HL-60/S4 treated with retinoic acid at 250 ng/mL for 4 days and 3 days (cell line): ENCODE measurements at regions not wholly inside any gene's neighbourhood (a gene's known extent, or its start where the extent isn't known, plus 50 kb on each side); places are given as distances from the start of the nearest gene placed in this dataset.
"Not testable (repeated sequence)": the region's sequence is repeated elsewhere in the genome, so short reads cannot be mapped to it uniquely, and the experiment has no call there.

Source experiments
- in situ Hi-C: fragments of 300-500 bp; cut with MboI; formaldehyde crosslinking; loops from 2 replicates; pipeline ENCODE4 v1.7.0; 2022; ENCODE audit warnings: low sequenced_read_pairs

DNA sequence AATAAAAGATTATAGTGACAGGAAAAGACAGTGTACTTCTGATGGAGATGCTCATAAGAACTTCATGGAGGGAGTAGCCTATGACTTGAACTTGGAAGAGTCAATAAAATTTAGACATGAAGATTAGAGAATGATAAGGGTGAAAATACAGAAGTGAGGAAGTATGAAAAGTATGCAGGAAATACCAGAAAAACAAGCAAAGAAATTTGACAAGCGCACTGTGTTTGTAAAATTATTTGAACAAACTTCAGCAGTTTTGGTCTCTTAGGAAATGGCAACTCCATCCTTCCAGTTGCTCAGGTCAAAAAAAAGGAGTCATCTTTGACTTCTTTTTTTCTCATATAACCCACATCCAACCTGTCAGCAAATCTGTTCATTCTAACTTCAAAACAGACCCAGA lies 864.0 kb upstream of the ZEB2 start:
- in situ Hi-C loops = no loop called here

DNA sequence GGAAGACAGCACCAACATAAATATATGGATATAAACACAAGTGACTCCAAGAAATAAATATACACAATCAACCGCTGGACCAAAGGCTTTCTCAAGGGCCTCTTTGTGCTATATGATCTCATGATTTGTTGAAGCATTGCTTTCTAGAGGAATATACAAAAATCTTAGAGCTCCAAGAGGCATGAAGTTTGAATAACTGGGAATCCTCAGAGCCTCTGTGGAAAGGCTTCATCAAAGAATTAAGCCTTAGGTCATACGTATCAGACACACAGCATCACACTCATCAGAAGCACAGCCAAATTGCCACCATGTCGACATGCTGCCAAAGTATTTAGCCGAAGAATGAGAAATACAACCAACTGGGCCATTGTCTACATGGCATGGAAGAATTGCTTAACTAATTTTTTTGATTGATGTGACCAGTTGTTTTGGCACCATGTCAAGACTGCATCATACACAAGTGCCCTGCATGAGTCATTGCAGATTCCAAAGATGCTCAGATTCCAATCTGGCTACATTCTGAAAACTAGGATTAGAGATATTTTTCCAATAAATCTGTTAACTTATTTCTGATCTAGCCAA lies 860.6 kb upstream of the ZEB2 start:
- in situ Hi-C loops = no loop called here

DNA sequence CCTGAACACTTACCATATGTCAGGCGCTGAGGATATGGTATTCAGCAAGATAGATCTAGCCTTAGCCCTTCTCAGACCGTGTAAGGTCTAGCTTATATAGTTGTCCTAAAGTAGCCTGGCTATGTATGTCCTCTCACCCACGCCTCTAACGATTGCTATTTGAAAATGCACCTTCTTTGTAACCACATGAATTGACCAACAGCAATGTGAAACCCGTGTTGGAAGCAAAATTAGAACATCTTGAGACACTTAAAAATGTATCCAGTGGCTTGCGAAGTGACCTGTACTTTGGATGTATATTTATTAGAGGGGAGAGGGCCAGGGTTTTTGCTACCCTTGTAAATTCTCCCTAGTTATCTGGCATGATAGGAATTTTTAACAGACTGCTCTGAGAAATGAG lies 860.0 kb upstream of the ZEB2 start:
- in situ Hi-C loops = no loop called here

DNA sequence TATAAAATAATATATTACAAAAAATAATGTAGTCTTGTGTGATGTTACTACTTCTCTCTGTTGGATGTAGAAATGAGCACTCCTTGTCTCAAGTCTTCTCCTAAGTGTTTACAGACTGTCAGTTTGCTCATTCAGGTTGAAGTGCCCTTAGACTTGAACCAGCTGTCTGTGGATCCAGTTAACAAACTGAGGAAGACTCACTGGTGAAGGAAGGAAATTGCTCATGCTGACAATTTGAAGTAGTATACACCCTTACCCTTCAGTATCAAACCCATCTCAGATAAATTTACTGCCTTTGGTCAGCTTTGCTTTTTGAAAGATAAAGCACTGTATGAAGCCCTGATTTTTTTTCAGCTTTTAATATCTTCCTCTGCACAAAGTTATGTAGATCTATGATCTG lies 854.2 kb upstream of the ZEB2 start:
- in situ Hi-C loops = no loop called here

DNA sequence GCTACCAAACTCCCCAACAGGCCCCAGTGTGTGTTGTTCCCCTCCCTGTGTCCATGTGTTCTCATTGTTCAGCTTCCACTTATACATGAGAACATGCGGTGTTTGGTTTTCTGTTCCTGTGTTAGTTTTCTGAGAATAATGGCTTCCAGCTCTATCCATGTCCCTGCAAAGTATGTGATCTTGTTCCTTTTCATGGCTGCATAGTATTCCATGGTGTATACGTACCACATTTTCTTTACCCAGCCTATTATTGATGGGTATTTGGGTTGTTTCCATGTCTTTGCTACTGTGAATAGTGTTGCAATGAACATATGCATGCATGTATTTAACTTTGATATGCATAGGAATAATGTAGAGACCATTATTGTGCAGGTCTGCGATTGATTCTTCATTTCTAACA lies 847.4 kb upstream of the ZEB2 start:
- in situ Hi-C loops = not testable (repeated sequence)

DNA sequence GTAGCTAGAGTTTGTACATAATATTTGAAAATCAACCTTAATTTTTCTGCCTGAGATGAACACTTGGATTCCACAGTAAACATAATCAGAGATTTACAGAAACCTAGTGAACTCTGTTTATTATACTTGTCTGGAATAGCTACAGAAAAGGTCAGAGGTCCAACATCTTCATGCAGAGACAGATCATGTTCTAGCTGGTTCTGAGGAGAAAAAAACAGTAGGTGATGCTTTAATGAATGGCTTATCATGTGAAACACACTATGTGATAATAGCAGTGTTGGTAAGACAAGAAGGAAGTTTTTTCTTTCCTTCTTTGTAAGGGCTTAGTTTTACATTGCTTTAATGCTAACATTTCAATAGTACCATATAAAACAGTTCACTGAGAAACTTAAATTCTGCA lies 846.4 kb upstream of the ZEB2 start:
- in situ Hi-C loops = no loop called here

DNA sequence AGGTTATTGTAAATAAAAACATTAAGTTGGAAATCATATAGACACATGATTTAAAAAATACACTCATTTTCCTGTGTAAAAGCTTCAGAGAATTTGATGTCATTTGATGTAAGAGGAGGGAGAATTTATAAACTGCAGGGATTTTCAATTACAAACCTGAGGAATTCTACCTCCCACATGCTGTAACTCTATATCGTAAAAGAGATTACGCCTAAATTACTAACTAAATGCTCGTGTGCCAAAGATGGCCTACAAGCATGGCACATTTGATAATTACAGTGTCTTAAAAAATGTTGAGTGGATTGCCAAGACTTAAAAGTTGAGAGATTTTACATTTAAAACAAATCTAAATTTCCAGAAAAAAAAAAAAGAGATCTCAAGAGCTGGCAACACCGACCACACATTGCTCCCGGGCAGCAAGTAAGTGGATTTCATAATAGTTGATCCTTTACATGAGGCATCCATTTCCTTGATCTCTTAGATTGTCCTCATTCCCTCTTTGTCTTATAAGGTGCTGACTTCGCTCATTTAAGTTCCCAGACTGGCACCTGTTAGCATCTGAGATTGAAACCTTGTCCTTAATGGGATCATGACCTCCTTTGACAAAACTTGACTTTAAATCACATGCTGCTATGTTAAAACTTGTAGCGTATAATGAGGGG lies 840.3 kb upstream of the ZEB2 start:
- in situ Hi-C loops = no loop called here

DNA sequence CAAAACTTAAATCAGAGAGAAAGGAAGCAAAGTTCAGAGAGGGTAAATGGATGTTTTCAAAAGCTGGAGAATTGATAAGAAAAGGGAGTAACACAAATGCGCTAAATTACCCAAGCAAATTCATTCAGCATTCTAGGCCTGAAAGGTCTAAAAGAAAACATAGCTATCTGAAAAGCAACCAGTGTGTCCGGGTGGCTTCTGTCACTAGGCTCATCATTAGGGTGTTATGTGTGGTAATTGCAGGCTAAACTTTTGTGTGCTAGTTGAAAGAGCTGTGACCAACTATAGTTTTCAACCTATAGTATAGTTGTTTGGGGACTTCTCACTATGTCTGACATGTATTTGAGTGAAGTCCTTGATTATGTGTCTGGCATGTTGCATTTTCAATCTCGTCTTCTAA lies 839.6 kb upstream of the ZEB2 start:
- in situ Hi-C loops = no loop called here

DNA sequence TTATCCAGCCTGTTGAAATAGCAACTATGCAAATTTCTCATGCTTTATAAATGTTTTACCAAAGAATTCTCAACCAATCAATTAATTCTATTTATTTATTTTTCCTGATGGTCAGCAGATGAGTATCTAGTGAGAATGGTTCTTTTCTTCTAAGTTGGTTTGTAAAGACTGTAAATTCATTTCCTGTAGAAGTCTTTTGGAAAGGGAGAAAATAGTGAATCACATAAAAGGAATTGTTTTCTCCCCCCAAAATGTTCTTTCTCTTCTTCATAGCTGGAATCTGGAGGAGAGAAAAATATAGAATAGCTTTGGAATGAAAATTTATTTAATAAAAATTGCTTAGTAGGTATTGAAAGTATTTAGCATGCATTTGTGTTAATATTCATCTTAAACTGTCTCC lies 836.1 kb upstream of the ZEB2 start:
- in situ Hi-C loops = no loop called here

DNA sequence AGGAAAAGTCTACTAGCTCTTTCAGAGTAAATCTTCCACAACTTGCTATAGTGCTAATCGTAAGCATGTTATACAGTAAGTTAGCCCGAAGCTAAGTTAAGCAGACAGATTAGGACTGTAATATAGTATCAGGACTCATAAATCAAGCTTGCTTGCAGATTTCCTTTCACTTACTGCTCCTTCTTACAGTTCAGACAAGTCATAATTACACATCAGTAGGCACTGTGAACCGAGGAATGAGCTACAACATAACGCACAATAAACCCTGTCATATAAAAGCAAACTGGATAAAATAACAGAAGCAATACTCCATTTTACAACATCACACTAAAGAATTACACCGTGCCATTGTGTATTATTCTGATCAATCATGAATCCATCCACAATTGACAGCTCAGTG lies 832.6 kb upstream of the ZEB2 start:
- in situ Hi-C loops = no loop called here

DNA sequence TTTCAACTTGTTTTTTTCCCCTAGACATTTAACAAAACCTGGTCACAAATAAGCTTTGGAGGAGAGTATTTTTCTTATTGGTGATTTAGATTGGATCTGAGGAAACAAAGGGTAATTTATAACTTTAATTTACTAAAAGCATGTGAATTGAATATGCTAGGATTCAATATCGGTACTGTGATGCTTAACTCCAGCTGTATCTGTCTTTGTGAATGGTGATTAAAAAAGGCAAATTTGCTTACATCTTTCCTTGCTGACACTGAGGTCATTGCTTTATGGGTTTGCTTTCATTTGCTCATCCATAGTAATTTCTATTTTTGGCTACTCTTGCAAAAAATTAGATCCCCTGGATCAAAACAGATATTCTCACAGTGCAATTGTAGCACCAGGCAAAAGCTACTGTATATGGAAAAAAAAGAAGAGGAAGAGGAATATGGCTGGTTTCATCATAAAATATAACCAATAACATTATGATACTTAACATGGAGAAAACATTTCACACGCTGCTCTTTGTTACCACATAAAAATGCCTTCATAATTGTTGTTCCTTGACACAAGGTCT lies 832.0 kb upstream of the ZEB2 start:
- in situ Hi-C loops = no loop called here

DNA sequence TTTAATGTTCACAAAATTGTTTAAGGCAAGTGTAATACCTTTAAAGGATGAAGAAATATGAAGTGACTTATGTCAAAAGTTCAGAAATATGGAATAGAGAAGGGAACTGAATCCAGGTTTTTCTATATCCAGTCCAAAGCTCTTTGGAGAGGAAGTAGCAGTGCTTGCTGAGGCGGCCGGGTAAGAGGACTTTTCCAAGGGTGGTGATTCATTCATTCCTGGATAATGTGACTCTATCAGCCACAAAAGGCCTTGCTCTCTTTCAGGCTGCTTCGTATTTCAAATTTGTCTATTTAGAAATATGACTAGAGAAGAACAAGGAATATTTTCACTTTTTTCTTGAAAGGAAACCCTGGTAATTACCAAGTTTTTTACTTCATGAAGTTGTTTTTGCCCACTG lies 830.1 kb upstream of the ZEB2 start:
- in situ Hi-C loops = no loop called here

DNA sequence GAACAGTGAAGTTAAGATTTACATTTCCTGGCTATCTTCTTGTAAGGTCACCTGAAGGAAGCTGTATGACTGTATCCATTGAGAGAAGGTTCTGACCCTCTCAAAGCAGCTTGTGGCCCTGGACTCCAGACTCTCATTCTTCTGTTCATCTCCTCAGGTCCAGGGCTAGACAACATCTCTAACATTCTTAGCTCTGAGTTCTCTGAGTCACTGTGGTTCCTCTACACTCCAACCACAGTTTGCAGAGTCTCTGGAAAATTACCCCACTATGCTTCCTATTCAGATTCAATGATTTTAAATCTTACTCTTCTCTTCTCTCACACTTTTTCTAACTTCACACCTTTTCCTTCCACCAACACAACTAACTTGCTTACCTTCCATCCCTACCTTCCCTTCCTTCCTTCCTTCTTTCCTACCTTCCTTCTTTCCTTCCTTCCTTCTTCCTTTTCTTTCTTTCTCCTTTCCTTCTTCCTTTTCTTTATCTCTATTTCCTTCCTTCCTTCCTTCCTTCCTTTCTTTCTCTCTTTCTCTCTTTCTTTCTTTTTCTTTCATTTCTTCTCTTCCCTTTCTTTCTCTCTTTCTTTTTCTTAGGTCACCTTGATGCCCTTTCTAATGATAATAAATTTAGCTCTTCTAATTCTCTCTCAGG lies 824.3 kb upstream of the ZEB2 start:
- in situ Hi-C loops = no loop called here

DNA sequence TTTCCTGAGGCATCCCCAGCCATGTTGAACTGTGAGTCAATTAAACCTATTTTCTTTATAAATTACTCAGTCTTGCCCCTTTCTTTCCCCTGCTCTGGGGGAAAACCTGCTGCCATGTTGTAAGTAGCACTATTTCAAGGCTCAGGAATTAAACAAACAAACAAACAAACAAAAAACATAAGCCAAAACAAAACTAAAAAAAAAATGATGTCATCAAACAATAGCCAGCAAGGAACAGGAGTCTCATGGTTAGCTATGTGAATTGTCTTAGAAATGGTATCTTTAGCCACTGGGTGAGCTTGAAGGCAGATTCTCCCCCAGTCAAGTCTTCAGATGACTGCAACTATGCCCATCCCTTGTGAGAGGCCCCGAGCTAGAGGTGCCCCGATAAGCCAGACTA lies 823.4 kb upstream of the ZEB2 start:
- in situ Hi-C loops = no loop called here

DNA sequence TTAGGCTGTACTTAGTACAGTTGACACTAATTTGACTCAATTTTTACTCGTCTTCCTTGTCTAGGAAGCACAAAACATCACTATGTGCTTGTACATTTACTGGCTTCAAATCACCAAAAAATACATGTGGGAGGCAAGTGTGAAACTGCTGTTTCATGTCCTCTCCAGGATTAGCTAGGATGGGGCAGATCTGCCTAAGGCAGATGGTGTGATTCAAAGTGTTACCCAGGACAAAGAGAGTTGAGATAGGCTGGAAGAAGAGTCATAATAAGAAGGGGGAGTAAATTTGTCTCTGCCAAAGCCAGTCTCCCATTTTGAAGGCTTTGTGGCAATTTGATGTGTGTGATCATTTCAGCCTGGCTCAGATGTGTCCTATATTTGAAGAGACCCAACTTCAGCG lies 821.6 kb upstream of the ZEB2 start:
- in situ Hi-C loops = no loop called here

DNA sequence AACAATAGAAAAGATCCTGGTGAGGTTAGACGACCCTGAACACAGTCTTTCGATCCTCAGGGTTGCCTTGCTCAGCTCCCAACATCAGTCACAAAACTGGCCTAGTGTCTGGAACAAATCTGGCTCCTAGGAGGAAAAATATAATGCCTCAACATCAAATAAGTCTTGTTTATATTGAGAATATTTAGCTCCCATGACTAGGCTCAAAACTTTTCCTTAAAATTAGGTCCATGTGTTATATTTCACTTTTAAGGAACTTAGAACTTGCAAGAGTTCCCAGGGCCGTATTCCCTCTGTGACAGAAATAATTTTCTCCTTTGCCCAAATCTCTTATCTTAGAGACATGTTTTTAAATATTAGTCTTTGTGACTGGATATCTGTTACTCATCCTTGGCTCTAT lies 819.7 kb upstream of the ZEB2 start:
- in situ Hi-C loops = no loop called here

DNA sequence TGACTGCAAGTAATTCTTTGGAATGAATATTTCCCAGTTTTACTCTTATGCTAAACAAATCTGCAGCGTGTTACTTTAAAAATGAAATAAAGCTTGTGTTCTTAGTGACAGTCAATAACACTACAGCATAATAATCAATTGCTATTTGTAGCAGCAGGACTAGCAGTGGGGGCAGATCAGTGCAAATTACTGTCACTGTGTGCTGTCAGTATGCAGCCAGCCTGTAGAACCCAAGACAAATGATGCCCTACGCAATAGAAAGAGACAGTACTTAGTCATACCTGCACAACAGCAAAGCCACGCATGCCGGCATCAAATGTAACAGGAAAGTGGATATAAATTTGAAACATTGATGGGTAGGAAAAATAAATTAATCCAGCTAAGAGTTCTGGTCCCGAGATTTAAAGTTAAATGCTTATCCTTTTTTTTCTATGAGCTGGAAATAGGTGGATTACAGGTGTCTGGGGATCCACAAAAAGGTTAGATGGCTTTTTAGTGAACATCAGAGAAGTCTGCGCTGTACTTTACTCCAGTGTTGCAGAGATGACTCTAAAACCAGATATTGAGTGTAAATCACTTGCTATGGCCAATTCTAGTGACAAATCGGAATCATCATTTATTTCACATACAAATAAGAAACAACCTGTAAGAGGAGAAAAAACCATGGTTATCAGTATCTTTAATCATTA lies 812.4 kb upstream of the ZEB2 start:
- in situ Hi-C loops = no loop called here

DNA sequence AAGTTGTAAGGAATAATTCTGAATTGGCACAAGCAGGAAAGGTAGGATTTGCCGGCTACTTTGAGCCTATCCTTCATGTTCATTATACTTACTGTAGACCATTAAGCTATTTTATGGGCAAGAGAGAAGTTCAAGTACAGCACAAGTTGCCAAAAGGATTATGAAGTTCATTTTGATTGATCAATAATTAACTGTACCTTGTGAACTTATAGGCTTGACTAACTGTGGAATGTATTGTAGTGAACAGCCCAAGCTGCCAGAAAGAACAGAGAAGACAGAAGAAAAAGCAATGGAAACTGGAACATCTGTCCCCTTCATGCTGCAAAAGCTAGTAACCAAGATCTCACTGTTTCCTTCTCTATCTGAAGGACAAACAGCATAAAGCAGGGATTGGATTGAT lies 810.1 kb upstream of the ZEB2 start:
- in situ Hi-C loops = no loop called here

DNA sequence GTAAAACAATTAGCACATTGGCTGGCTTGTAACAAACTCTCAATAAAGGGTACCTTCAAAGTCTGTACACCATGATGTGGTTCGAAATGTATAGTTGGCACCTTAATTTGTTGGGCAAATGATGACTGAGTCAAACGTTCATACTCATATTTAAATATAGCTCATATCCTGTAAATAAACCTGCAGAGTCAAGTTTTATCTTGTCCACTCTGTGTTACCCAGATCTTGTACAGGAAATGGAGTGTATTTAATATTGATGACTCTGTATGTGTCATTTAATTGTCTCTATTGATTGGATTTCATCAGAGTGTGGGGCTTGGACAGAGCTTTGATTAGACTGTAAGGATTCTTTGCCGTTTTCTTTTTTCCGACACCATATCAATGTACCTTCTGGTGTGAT lies 805.6 kb upstream of the ZEB2 start:
- in situ Hi-C loops = no loop called here

DNA sequence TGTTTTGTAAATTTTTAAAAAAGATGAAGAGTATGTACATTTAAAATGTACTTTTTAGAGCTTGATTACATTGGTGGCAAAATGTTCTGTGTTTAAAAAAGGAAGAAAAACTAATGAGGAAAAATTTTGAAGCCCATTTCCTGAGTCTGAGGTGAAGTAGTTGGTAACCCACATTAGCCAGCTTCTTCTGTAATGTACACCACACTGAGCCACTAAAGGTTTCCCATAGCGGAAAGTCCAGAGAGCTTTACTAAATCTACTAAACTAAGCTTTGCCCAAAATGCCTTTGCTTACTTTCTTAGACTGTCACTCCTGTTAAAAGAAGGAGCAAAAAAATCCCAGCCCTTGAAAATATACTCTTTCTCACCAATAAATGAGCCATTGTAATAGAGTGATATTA lies 804.8 kb upstream of the ZEB2 start:
- in situ Hi-C loops = no loop called here

DNA sequence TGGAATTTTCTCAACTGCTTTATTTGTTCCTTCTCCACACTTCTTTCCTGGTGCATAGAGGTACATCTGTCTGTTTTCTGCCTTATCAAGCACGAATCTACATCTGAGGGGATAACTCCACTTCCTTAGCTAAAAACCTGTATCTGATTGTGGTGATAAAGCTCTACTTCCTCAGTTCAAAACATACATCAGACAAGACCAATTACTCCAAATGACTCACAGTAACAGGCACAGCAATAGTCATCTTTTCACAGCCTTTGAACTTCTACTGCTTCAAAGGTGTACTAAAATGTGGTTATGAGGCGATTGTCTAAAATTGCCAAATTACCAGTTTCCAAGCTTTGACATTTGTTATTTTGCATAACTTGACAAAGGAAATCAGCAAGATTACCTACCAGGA lies 803.6 kb upstream of the ZEB2 start:
- in situ Hi-C loops = no loop called here

DNA sequence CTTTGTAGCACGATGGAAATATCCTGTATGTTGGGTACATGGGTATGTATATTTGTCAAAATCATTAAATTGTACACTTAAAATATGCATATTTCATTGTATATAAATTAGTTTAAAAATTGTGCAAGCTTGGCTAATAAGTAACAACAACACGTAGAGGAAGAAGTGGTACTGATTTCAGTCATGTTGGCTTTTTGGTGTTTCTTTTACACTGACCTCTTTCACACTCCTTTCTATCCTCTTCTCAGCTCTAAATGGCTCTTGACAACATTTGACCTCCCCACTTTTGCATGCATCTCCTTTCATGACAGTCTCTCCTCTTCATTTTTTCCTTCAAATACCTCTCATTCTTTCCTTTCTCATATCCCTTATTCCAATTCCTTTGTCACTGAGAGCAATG lies 801.4 kb upstream of the ZEB2 start:
- in situ Hi-C loops = no loop called here
